ENCODE measurements at regions not wholly inside any gene's neighbourhood (a gene's known extent, or its start where the extent isn't known, plus 50 kb on each side); places are given as distances from the start of the nearest gene placed in this dataset.

GRCh38 chr5:2385818-2386217 lies 365.7 kb downstream of the IRX2 start:
- no peaks in the 10 kb centered on the region for H3K79me1 ChIP-seq (ENCODE audit: low read depth, low read length)
- H3K36me3 ChIP-seq (ENCODE audit: control insufficient read depth in 2 of 4, insufficient read depth in 4 of 4, low read length in 3 of 4): no peaks in the 10 kb centered on the region
- no peak overlapping the region for H2BK15ac ChIP-seq (ENCODE audit: low read length)
- DNase-seq (ENCODE audit: low read depth in 1 of 2, low spot score in 2 of 2): no peak
- H2BK12ac ChIP-seq (ENCODE audit: low read depth, low read length): no peak overlapping the region
- no peaks in the 10 kb centered on the region for H3K9me3 ChIP-seq (ENCODE audit: insufficient read depth in 2 of 2, low read depth in 1 of 2, low read length in 1 of 2)
- no peak overlapping the region for H3K23ac ChIP-seq (ENCODE audit: insufficient read length)
- H3K4me1 ChIP-seq (replicated peaks in 1 of 4; ENCODE audit: control insufficient read depth in 3 of 4, insufficient read depth in 4 of 4, low read length in 3 of 4): no peaks in the 10 kb centered on the region
- H3K27ac ChIP-seq (ENCODE audit: low read depth, low read length): no peak overlapping the region
- no peak overlapping the region for H3K18ac ChIP-seq (ENCODE audit: extremely low read depth, low read length)
- H3K27me3 ChIP-seq (replicated peaks in 1 of 4; ENCODE audit: control insufficient read depth in 3 of 4, extremely low read depth in 1 of 4, insufficient read depth in 3 of 4, low read length in 3 of 4): no peaks in the 10 kb centered on the region
- H2AFZ ChIP-seq (ENCODE audit: low read length): no peak overlapping the region
- H3K4ac ChIP-seq (replicated peaks; ENCODE audit: insufficient read length, low read depth, low read length): no peak overlapping the region
- H3K9ac ChIP-seq (replicated peaks in 1 of 4; ENCODE audit: extremely low read depth in 1 of 4, low read depth in 3 of 4, low read length in 3 of 4): no peak overlapping the region
- H3K23me2 ChIP-seq (ENCODE audit: low read depth, low read length): no peaks in the 10 kb centered on the region
- ChIA-PET POLR2A (ENCODE audit: partially characterized antibody) (no interaction called here), CTCF (ENCODE audit: partially characterized antibody) (no interaction called here)
- no peaks in the 10 kb centered on the region for H3K79me2 ChIP-seq (ENCODE audit: control insufficient read depth in 1 of 2, insufficient read depth in 2 of 2, low read length in 2 of 2)
- H4K20me1 ChIP-seq (replicated peaks in 1 of 2; ENCODE audit: control insufficient read depth in 1 of 2, insufficient read depth in 2 of 2, low read length in 2 of 2): no peaks in the 10 kb centered on the region
- H2BK20ac ChIP-seq (ENCODE audit: low read length): no peak overlapping the region
- no peak overlapping the region for H4K91ac ChIP-seq (replicated peaks; ENCODE audit: insufficient read length, low read length)
- no peak overlapping the region for H3K56ac ChIP-seq (replicated peaks; ENCODE audit: insufficient read length, low read depth, low read length)
- H3K4me2 ChIP-seq (ENCODE audit: insufficient read depth in 1 of 2, low read depth in 2 of 2, low read length in 2 of 2): no peak overlapping the region
- 90% methylated on average over 3 of the region's 3 CpGs; no CpG with 5 or more reads in 1 of the 2 experiments for WGBS, 2 experiments (ENCODE audit: extremely low coverage in 1 of 2, insufficient coverage in 1 of 2, insufficient read length in 1 of 2, insufficient replicate concordance in 2 of 2, low coverage in 1 of 2, low lambda C conversion rate in 2 of 2, missing lambda C conversion rate in 1 of 2)
- no peak overlapping the region for H2BK5ac ChIP-seq (ENCODE audit: low read depth, low read length)
- H4K8ac ChIP-seq (ENCODE audit: extremely low read depth, insufficient read depth, low read length): no peak overlapping the region
- no peak overlapping the region for H3K4me3 ChIP-seq (ENCODE audit: extremely low read depth in 1 of 4, insufficient read depth in 2 of 4, low read depth in 3 of 4, low read length in 4 of 4)
- no peak overlapping the region for H2BK120ac ChIP-seq (replicated peaks; ENCODE audit: low read depth, low read length)
- H3K14ac ChIP-seq (ENCODE audit: insufficient read length): no peak overlapping the region
- H4K5ac ChIP-seq (ENCODE audit: insufficient read length, low read depth, low read length): no peak overlapping the region
- no peak for FAIRE-seq
- no peak overlapping the region for H2AK5ac ChIP-seq (ENCODE audit: low read depth, low read length)
- TF ChIP-seq HDAC2 (IDR thresholded peaks at IDR 0.05; ENCODE audit: borderline replicate concordance in 1 of 2, low read depth in 2 of 2, low read length in 2 of 2) (no peak), USF2 (IDR thresholded peaks at IDR 0.05; ENCODE audit: low read length) (no peak), KDM5A (IDR thresholded peaks at IDR 0.05; ENCODE audit: low read length) (no peak), SP1 (IDR thresholded peaks at IDR 0.05; ENCODE audit: low read depth, low read length) (no peak), TAF1 (IDR thresholded peaks at IDR 0.05; ENCODE audit: low read depth, low read length) (no peak), TAF7 (optimal IDR thresholded peaks at IDR 0.05; ENCODE audit: borderline replicate concordance, low read depth, low read length) (no peak), SP2 (IDR thresholded peaks at IDR 0.05; ENCODE audit: low read length) (no peak), EP300 (IDR thresholded peaks at IDR 0.05; ENCODE audit: borderline replicate concordance in 1 of 2, low read depth in 2 of 2, low read length in 2 of 2) (no peak), TCF12 (IDR thresholded peaks at IDR 0.05; ENCODE audit: low read depth, low read length) (no peak), SUZ12 (IDR thresholded peaks at IDR 0.05; ENCODE audit: low read length) (no peak), PHF8 (conservative IDR thresholded peaks at IDR 0.05; ENCODE audit: low read depth, low read length) (no peak), RNF2 (IDR thresholded peaks at IDR 0.05; ENCODE audit: borderline replicate concordance, low read depth, low read length, missing control alignments, poor library complexity, severe bottlenecking) (no peak), ATF3 (IDR thresholded peaks at IDR 0.05; ENCODE audit: insufficient read depth, low read depth, low read length) (no peak)

Measured in H1 (cell line).